Transverse colon (tissue), 4 donors: ENCODE measurements at regions not wholly inside any gene's neighbourhood (a gene's known extent, or its start where the extent isn't known, plus 50 kb on each side); places are given as distances from the start of the nearest gene placed in this dataset.

ENCODE experiments used
- CTCF ChIP-seq, 5 experiments: fragments of 200-600 bp in 3 of 5; fragments of 450-650 bp in 2 of 5; sonication (generic) in 3 of 5; IDR thresholded peaks; 1 replicate in 2 of 5; 2 replicates in 3 of 5; pipeline ENCODE4 v1.5.1; 2016 to 2017; ENCODE audit warnings: antibody characterized with exemption in 5 of 5, inconsistent platforms in 3 of 5, mild to moderate bottlenecking in 2 of 5, moderate library complexity in 1 of 5
- POLR2A ChIP-seq: fragments of 450-650 bp; IDR thresholded peaks from one replicate; pipeline ENCODE4 v1.6.1; 2016; ENCODE audit warnings: antibody characterized with exemption, mild to moderate bottlenecking, moderate library complexity
- POLR2AphosphoS5 ChIP-seq, 3 donors: sonication (generic); formaldehyde crosslinking; IDR thresholded peaks; one replicate each; pipeline ENCODE4 v1.6.1; 2016; ENCODE audit warnings: antibody characterized with exemption in 3 of 3

- TF ChIP-seq CTCF (IDR thresholded peaks at IDR 0.05) (no peak), POLR2AphosphoS5 (IDR thresholded peaks at IDR 0.05) (no peak), POLR2A (no peak)
Observed at GRCh38 chr6:97594844-97595243, 311.8 kb upstream of the MMS22L start.
